Keratinocyte (primary cell): ENCODE measurements at regions not wholly inside any gene's neighbourhood (a gene's known extent, or its start where the extent isn't known, plus 50 kb on each side); places are given as distances from the start of the nearest gene placed in this dataset.

Source experiments
- CTCF ChIP-seq, 3 experiments: IDR thresholded peaks in 1 of 3; conservative IDR thresholded peaks in 1 of 3; optimal IDR thresholded peaks in 1 of 3; 2 replicates in 2 of 3; 3 replicates in 1 of 3; pipeline versions ENCODE3 to v1.5.1; 2011; ENCODE audit warnings: low read length in 3 of 3, mild to moderate bottlenecking in 3 of 3, moderate library complexity in 2 of 3, control low read depth in 1 of 3, inconsistent platforms in 1 of 3; ENCODE audit not compliant: insufficient read depth in 2 of 3; ENCODE audit errors: extremely low read depth in 1 of 3
- EZH2 ChIP-seq: IDR thresholded peaks from one replicate; pipeline ENCODE4 v1.6.1; 2012; ENCODE audit warnings: inconsistent platforms, mild to moderate bottlenecking, low read length, moderate library complexity

- TF ChIP-seq CTCF (optimal IDR thresholded peaks at IDR 0.05 in 1 of 3, IDR thresholded peaks at IDR 0.05 in 1 of 3, conservative IDR thresholded peaks at IDR 0.05 in 1 of 3; ENCODE audit: extremely low read depth in 1 of 3, insufficient read depth in 2 of 3, low read length in 3 of 3) (no peak), EZH2 (no peak)
These were observed 244.6 kb upstream of the ACVR2A start for GRCh38 chr2:147600223-147600622.
